ENCODE measurements at regions not wholly inside any gene's neighbourhood (a gene's known extent, or its start where the extent isn't known, plus 50 kb on each side); places are given as distances from the start of the nearest gene placed in this dataset.

- Histone ChIP-seq H3K27ac (ENCODE audit: low read depth in 1 of 2, low read length in 1 of 2) (no peak overlapping the region), H3K9ac (ENCODE audit: insufficient read depth in 1 of 2, low read length in 2 of 2) (no peak overlapping the region), H3K9me3 (ENCODE audit: control insufficient read depth in 4 of 4, insufficient read depth in 3 of 4, low read length in 3 of 4) (no peaks in the 10 kb centered on the region), H3K4me3 (no peak overlapping the region), H3K36me3 (ENCODE audit: control insufficient read depth in 4 of 4, insufficient read depth in 4 of 4, low read length in 4 of 4) (no peaks in the 10 kb centered on the region), H3K4me1 (ENCODE audit: control insufficient read depth in 5 of 5, insufficient read depth in 5 of 5, low read length in 5 of 5) (no peaks in the 10 kb centered on the region), H3K27me3 (ENCODE audit: control insufficient read depth in 3 of 3, insufficient read depth in 3 of 3, low read length in 2 of 3) (no peaks in the 10 kb centered on the region)
- no peak for TF ChIP-seq CTCF (IDR thresholded peaks at IDR 0.05; ENCODE audit: control extremely low read depth, extremely low read depth)
- WGBS, 2 donors, result 89% methylated on average over 19 of the region's 19 CpGs
- DNase-seq, result no peak
- no peak for ATAC-seq (ENCODE audit: insufficient read depth, low FRiP score)
Measured at GRCh38 chr6:2376429-2377355, 131.3 kb upstream of the GMDS start.

DNA sequence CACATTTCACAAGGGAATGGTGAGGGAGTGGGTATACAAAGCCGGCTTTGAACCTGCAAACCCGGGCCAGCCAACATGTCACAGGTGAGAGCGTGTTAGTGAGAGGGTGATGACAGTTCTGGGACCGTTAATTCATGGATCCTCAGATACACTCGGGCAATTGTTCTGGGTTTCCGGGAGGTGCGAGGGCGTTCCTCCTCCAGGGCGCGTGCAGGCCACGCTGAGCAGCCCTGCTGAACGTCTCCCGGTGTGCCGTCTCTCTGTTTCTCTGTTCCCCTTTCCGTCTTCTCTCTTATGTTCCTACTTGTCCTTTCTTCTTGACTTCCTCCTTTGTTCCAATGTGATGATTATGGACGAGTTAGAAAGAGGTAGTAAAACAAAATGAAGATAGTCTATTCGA is 130.0 kb upstream of the GMDS start:
- Histone ChIP-seq H3K4me1 (ENCODE audit: control insufficient read depth in 5 of 5, insufficient read depth in 5 of 5, low read length in 5 of 5) (no peaks in the 10 kb centered on the region), H3K9ac (ENCODE audit: insufficient read depth in 1 of 2, low read length in 2 of 2) (no peak overlapping the region), H3K9me3 (ENCODE audit: control insufficient read depth in 4 of 4, insufficient read depth in 3 of 4, low read length in 3 of 4) (no peaks in the 10 kb centered on the region), H3K36me3 (ENCODE audit: control insufficient read depth in 4 of 4, insufficient read depth in 4 of 4, low read length in 4 of 4) (no peaks in the 10 kb centered on the region), H3K4me3 (no peak overlapping the region), H3K27ac (ENCODE audit: low read depth in 1 of 2, low read length in 1 of 2) (no peak overlapping the region), H3K27me3 (ENCODE audit: control insufficient read depth in 3 of 3, insufficient read depth in 3 of 3, low read length in 2 of 3) (no peaks in the 10 kb centered on the region)
- DNase-seq (no peak), ATAC-seq (ENCODE audit: insufficient read depth, low FRiP score) (no peak)
- 84 to 90% methylated on average over 17 of the region's 17 CpGs for WGBS, 2 donors
- no peak for TF ChIP-seq CTCF (IDR thresholded peaks at IDR 0.05; ENCODE audit: control extremely low read depth, extremely low read depth)

- Histone ChIP-seq H3K27ac (ENCODE audit: low read depth in 1 of 2, low read length in 1 of 2) (no peak overlapping the region), H3K4me3 (no peak overlapping the region), H3K9me3 (ENCODE audit: control insufficient read depth in 4 of 4, insufficient read depth in 3 of 4, low read length in 3 of 4) (no peaks in the 10 kb centered on the region), H3K9ac (ENCODE audit: insufficient read depth in 1 of 2, low read length in 2 of 2) (no peak overlapping the region), H3K36me3 (ENCODE audit: control insufficient read depth in 4 of 4, insufficient read depth in 4 of 4, low read length in 4 of 4) (no peaks in the 10 kb centered on the region), H3K4me1 (ENCODE audit: control insufficient read depth in 5 of 5, insufficient read depth in 5 of 5, low read length in 5 of 5) (no peaks in the 10 kb centered on the region), H3K27me3 (ENCODE audit: control insufficient read depth in 3 of 3, insufficient read depth in 3 of 3, low read length in 2 of 3) (no peaks in the 10 kb centered on the region)
- no peak for ATAC-seq (ENCODE audit: insufficient read depth, low FRiP score)
- no peak for TF ChIP-seq CTCF (IDR thresholded peaks at IDR 0.05; ENCODE audit: control extremely low read depth, extremely low read depth)
- no peak for DNase-seq
- 95 to 99% methylated on average over 8 of the region's 8 CpGs for WGBS, 2 donors
Measured at GRCh38 chr6:2369606-2370005, 124.2 kb upstream of the GMDS start.

Measured in lung (tissue), 11 donors.